ENCODE measurements at regions not wholly inside any gene's neighbourhood (a gene's known extent, or its start where the extent isn't known, plus 50 kb on each side); places are given as distances from the start of the nearest gene placed in this dataset.

DNA sequence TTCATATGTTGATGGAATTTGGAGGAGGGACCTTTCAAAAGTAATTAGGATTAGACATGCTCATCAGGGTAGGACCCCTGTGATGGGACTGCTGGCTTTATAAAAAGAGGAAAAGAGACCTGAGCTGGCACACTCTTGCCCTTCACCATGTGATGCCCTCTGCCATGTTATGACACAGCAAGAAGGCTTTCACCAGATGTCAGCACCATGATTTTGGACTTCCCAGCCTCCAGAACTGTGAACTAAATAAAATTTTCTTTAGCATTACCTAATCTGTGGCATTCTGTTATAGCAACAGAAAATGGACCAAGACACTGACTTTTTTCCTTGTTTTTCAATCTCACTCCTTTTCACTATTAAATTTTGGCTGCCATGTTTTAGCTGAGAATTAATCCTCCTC is 105.0 kb upstream of the TMPO start:
- Histone ChIP-seq H3K4me1 (ENCODE audit: control insufficient read depth in 1 of 2, insufficient read depth in 2 of 2, low read depth in 1 of 2, low read length in 1 of 2) (no peaks in the 10 kb centered on the region), H2AFZ (ENCODE audit: low read depth) (no peak overlapping the region), H3K9ac (no peak overlapping the region), H3K27me3 (ENCODE audit: insufficient read depth) (no peaks in the 10 kb centered on the region), H3F3A (replicated peaks; ENCODE audit: insufficient read depth) (no peaks in the 10 kb centered on the region), H3K36me3 (replicated peaks in 1 of 2; ENCODE audit: control insufficient read depth in 1 of 2, insufficient read depth in 2 of 2, low read length in 1 of 2) (no peaks in the 10 kb centered on the region), H3K27ac (ENCODE audit: low read depth in 2 of 2, low read length in 1 of 2) (no peak overlapping the region), H3K4me3 (ENCODE audit: low read depth in 2 of 2, low read length in 1 of 2) (no peak overlapping the region), H3K79me2 (ENCODE audit: insufficient read depth) (no peaks in the 10 kb centered on the region), H3K9me3 (no peaks in the 10 kb centered on the region), H3K4me2 (no peak overlapping the region), H3K9me2 (no peaks in the 10 kb centered on the region), H4K20me1 (ENCODE audit: insufficient read depth) (no peaks in the 10 kb centered on the region)
- TF ChIP-seq RXRA (IDR thresholded peaks at IDR 0.05; ENCODE audit: borderline replicate concordance, low read depth) (no peak), RCOR1 (IDR thresholded peaks at IDR 0.05; ENCODE audit: low read length) (no peak), SMC3 (IDR thresholded peaks at IDR 0.05; ENCODE audit: low read depth, low read length) (no peak), NFIC (IDR thresholded peaks at IDR 0.05; ENCODE audit: borderline replicate concordance) (no peak), GABPA (IDR thresholded peaks at IDR 0.05; ENCODE audit: low read depth) (no peak), IRF3 (IDR thresholded peaks at IDR 0.05; ENCODE audit: low read depth, low read length) (no peak)
- ChIA-PET POLR2A (no interaction called here), CTCF (interaction anchor here (1.0 to 1.2 kb wide), 2 partner anchors 8 to 14 kb away, joined by 3 to 7 read pairs; no protein-coding TSS in a partner anchor)
- no peak for DNase-seq

DNA sequence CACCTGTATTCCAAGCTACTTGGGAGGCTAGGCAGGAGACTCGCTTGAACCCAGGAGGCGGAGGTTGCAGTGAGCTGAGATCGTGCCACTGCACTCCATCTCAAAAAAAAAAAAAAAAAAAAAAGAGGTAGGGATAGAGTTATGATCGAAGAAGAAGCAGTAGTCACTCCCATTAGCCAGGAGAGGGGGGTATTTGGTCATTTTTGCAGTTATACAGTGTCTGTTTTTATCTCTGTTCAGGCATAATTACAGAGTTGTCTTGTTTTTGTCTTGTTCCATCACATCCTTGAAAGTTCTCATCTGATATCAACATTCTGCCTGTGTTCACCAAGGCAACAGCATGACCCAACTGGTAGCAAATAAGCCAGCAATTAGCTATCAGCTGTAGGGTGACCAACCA is 98.5 kb upstream of the TMPO start:
- Histone ChIP-seq H4K20me1 (ENCODE audit: insufficient read depth) (no peaks in the 10 kb centered on the region), H3K9me3 (no peaks in the 10 kb centered on the region), H3K27me3 (ENCODE audit: insufficient read depth) (no peaks in the 10 kb centered on the region), H3K4me1 (ENCODE audit: control insufficient read depth in 1 of 2, insufficient read depth in 2 of 2, low read depth in 1 of 2, low read length in 1 of 2) (peaks cover 17 to 20% of the 10 kb centered on the region in 2 experiments; a peak in 3 of 4 replicates), H3K4me3 (ENCODE audit: low read depth in 2 of 2, low read length in 1 of 2) (no peak overlapping the region), H3K9me2 (no peaks in the 10 kb centered on the region), H3F3A (replicated peaks; ENCODE audit: insufficient read depth) (peaks cover 15% of the 10 kb centered on the region), H3K79me2 (ENCODE audit: insufficient read depth) (no peaks in the 10 kb centered on the region), H3K27ac (ENCODE audit: low read depth in 2 of 2, low read length in 1 of 2) (no peak overlapping the region), H2AFZ (ENCODE audit: low read depth) (no peak overlapping the region), H3K9ac (no peak overlapping the region), H3K4me2 (no peak overlapping the region), H3K36me3 (replicated peaks in 1 of 2; ENCODE audit: control insufficient read depth in 1 of 2, insufficient read depth in 2 of 2, low read length in 1 of 2) (no peaks in the 10 kb centered on the region)
- WGBS (ENCODE audit: low lambda C conversion rate) = 54% methylated on average over 4 of the region's 4 CpGs
- TF ChIP-seq PBX3 (IDR thresholded peaks at IDR 0.05) (no peak), SMC3 (IDR thresholded peaks at IDR 0.05; ENCODE audit: low read depth, low read length) (peak; percentile 36), MEF2A (IDR thresholded peaks at IDR 0.05; ENCODE audit: borderline replicate concordance, low read depth) (no peak), EP300 (IDR thresholded peaks at IDR 0.05; ENCODE audit: borderline replicate concordance in 1 of 2, low read depth in 1 of 2, low read length in 1 of 2) (no peak), RAD21 (IDR thresholded peaks at IDR 0.05; ENCODE audit: low read length) (peak; percentile 63)
- TF ChIP-seq, protein P1, sequence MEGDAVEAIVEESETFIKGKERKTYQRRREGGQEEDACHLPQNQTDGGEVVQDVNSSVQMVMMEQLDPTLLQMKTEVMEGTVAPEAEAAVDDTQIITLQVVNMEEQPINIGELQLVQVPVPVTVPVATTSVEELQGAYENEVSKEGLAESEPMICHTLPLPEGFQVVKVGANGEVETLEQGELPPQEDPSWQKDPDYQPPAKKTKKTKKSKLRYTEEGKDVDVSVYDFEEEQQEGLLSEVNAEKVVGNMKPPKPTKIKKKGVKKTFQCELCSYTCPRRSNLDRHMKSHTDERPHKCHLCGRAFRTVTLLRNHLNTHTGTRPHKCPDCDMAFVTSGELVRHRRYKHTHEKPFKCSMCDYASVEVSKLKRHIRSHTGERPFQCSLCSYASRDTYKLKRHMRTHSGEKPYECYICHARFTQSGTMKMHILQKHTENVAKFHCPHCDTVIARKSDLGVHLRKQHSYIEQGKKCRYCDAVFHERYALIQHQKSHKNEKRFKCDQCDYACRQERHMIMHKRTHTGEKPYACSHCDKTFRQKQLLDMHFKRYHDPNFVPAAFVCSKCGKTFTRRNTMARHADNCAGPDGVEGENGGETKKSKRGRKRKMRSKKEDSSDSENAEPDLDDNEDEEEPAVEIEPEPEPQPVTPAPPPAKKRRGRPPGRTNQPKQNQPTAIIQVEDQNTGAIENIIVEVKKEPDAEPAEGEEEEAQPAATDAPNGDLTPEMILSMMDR (IDR thresholded peaks at IDR 0.05) = peak; percentile 54
- POLR2A ChIA-PET = no interaction called here
- CTCF ChIA-PET = interaction anchor here (0.6 to 2.9 kb wide), 7 partner anchors 8 to 651 kb away, joined by 3 to 10 read pairs (median 3); partner anchors contain the start of gene TMPO
- peak; percentile 55 for DNase-seq

Data from SK-N-SH (cell line).